SK-N-SH (cell line): ENCODE measurements at regions not wholly inside any gene's neighbourhood (a gene's known extent, or its start where the extent isn't known, plus 50 kb on each side); places are given as distances from the start of the nearest gene placed in this dataset.

Experiments
- CTCF ChIA-PET: fragments of 300-600, 350-600 bp; formaldehyde crosslinking; extraction: SDS; loops from one replicate; lab custom pipeline; 2021; lab: Yijun Ruan, JAX
- POLR2A ChIA-PET: fragments of 350-600 bp; sonication (Branson Sonifier 250); formaldehyde crosslinking; extraction: SDS; loops from one replicate; lab custom pipeline; 2020; ENCODE audit warnings: antibody characterized with exemption, inconsistent platforms; lab: Yijun Ruan, JAX
- DNase-seq: peaks from one replicate; pipeline ENCODE4 v3.0.0; 2012
- H2AFZ ChIP-seq: fragments of 200-600 bp; sonication (generic); 2 replicates; pipeline ENCODE4 v1.8.1; 2016; ENCODE audit warnings: antibody characterized with exemption, mild to moderate bottlenecking, low read depth
- H3F3A ChIP-seq: fragments of 200-600 bp; sonication (generic); replicated peaks from 2 replicates; pipeline ENCODE3; 2016; ENCODE audit warnings: antibody characterized with exemption, mild to moderate bottlenecking; ENCODE audit not compliant: insufficient read depth
- H3K27ac ChIP-seq, 2 experiments: fragments of 200-500 bp in 1 of 2; fragments of 200-600 bp in 1 of 2; sonication (Bioruptor generic) in 1 of 2; sonication (generic), shearing (Covaris generic) in 1 of 2; 2 replicates each; pipeline versions ENCODE4 v1.5.1 to v1.6.1; 2014 to 2016; ENCODE audit warnings: low read depth in 2 of 2, inconsistent platforms in 1 of 2, low read length in 1 of 2, mild to moderate bottlenecking in 1 of 2, mixed read lengths in 1 of 2
- H3K27me3 ChIP-seq: fragments of 200-600 bp; sonication (generic), shearing (Covaris generic); 2 replicates; pipeline ENCODE4 v1.6.1; 2016; ENCODE audit warnings: mixed run types; ENCODE audit not compliant: insufficient read depth
- H3K36me3 ChIP-seq, 2 experiments: fragments of 200-500 bp in 1 of 2; fragments of 200-600 bp in 1 of 2; sonication (Bioruptor generic) in 1 of 2; sonication (generic) in 1 of 2; replicated peaks in 1 of 2; 2 replicates each; pipeline versions ENCODE3 to v1.5.1; 2014 to 2016; ENCODE audit warnings: low read length in 1 of 2, mild to moderate bottlenecking in 1 of 2; ENCODE audit not compliant: insufficient read depth in 2 of 2, control insufficient read depth in 1 of 2
- H3K4me1 ChIP-seq, 2 experiments: fragments of 200-500 bp in 1 of 2; fragments of 200-600 bp in 1 of 2; sonication (Bioruptor generic) in 1 of 2; sonication (generic), shearing (Covaris generic) in 1 of 2; 2 replicates each; pipeline versions ENCODE4 v1.5.1 to v1.6.1; 2014 to 2016; ENCODE audit warnings: low read depth in 1 of 2, low read length in 1 of 2, mixed run types in 1 of 2; ENCODE audit not compliant: insufficient read depth in 2 of 2, control insufficient read depth in 1 of 2
- H3K4me2 ChIP-seq: fragments of 200-600 bp; sonication (generic), shearing (Covaris generic); 2 replicates; pipeline ENCODE4 v1.6.1; 2017; ENCODE audit warnings: mixed run types
- H3K4me3 ChIP-seq, 2 experiments: fragments of 200-500 bp in 1 of 2; fragments of 200-600 bp in 1 of 2; sonication (Bioruptor generic) in 1 of 2; sonication (generic), shearing (Covaris generic) in 1 of 2; 2 replicates each; pipeline versions ENCODE4 v1.5.1 to v1.8.1; 2014 to 2016; ENCODE audit warnings: low read depth in 2 of 2, inconsistent platforms in 1 of 2, low read length in 1 of 2, mild to moderate bottlenecking in 1 of 2, mixed read lengths in 1 of 2, moderate library complexity in 1 of 2
- H3K79me2 ChIP-seq: fragments of 200-600 bp; sonication (generic); 2 replicates; pipeline ENCODE4 v1.8.1; 2017; ENCODE audit warnings: mild to moderate bottlenecking; ENCODE audit not compliant: insufficient read depth
- H3K9ac ChIP-seq: fragments of 200-600 bp; sonication (generic); 2 replicates; pipeline ENCODE4 v1.6.1; 2017; ENCODE audit warnings: mixed run types
- H3K9me2 ChIP-seq: fragments of 200-600 bp; sonication (generic); 2 replicates; pipeline ENCODE4 v1.6.1; 2017; ENCODE audit warnings: mixed run types
- H3K9me3 ChIP-seq: fragments of 200-600 bp; sonication (generic); 2 replicates; pipeline ENCODE4 v1.6.1; 2017; ENCODE audit warnings: mixed run types, mild to moderate bottlenecking, moderate library complexity
- H4K20me1 ChIP-seq: fragments of 200-600 bp; sonication (generic); 2 replicates; pipeline ENCODE4 v1.6.1; 2017; ENCODE audit warnings: mild to moderate bottlenecking, mixed run types; ENCODE audit not compliant: insufficient read depth
- CHD2 ChIP-seq: fragments of 150-350 bp; IDR thresholded peaks from 2 replicates; pipeline ENCODE4 v1.6.1; 2018; ENCODE audit warnings: low read length; ENCODE audit not compliant: partially characterized antibody
- FOXJ3 ChIP-seq: sonication (generic); formaldehyde crosslinking; IDR thresholded peaks from 2 replicates; pipeline ENCODE4 v1.5.1; 2020; ENCODE audit warnings: mild to moderate bottlenecking, missing genetic modification reagents
- NRF1 ChIP-seq: IDR thresholded peaks from 2 replicates; pipeline ENCODE4 v1.6.1; 2012; ENCODE audit warnings: low read depth, mild to moderate bottlenecking, low read length
- POLR2AphosphoS5 ChIP-seq: IDR thresholded peaks from 2 replicates; pipeline ENCODE4 v1.6.1; 2012; ENCODE audit warnings: low read depth, low read length
- REST ChIP-seq: IDR thresholded peaks from 2 replicates; pipeline ENCODE4 v1.6.1; 2012; ENCODE audit warnings: mild to moderate bottlenecking, low read depth, low read length, moderate library complexity
- RXRA ChIP-seq: IDR thresholded peaks from 2 replicates; pipeline ENCODE4 v1.4.0; 2012; ENCODE audit warnings: low read depth, mild to moderate bottlenecking, borderline replicate concordance
- SMC3 ChIP-seq: IDR thresholded peaks from 2 replicates; pipeline ENCODE4 v1.6.1; 2012; ENCODE audit warnings: low read depth, low read length, improper control_type of control experiment
- ZBTB33 ChIP-seq: IDR thresholded peaks from 2 replicates; pipeline ENCODE4 v1.4.0; 2012; ENCODE audit warnings: low read depth, borderline replicate concordance
- WGBS: methylation state at CpG from one replicate; pipeline ENCODE4 v1.1.6; 2017; ENCODE audit warnings: low lambda C conversion rate; 5-methylcytosine and 5-hydroxymethylcytosine counted together

- POLR2A ChIA-PET = no interaction called here
Observed at GRCh38 chr18:4831791-4832375, 365.2 kb downstream of the AKAIN1 start.

More at GRCh38 chr18:4831791-4832375, 365.2 kb downstream of the AKAIN1 start:
- H4K20me1 ChIP-seq = no peaks in the 10 kb centered on the region
- H3F3A ChIP-seq = no peaks in the 10 kb centered on the region
- H3K9ac ChIP-seq = no peak overlapping the region
- H3K9me3 ChIP-seq = no peaks in the 10 kb centered on the region
- no peaks in the 10 kb centered on the region for H3K4me1 ChIP-seq
- no peak overlapping the region for H3K4me2 ChIP-seq
- H3K36me3 ChIP-seq = no peaks in the 10 kb centered on the region
- WGBS = under 1% methylated on average over 5 of the region's 5 CpGs
- CTCF ChIA-PET = no interaction called here
- no peaks in the 10 kb centered on the region for H3K27me3 ChIP-seq
- no peak overlapping the region for H3K27ac ChIP-seq
- no peaks in the 10 kb centered on the region for H3K79me2 ChIP-seq
- H2AFZ ChIP-seq = no peak overlapping the region
- no peak for DNase-seq
- TF ChIP-seq REST (no peak), FOXJ3 (CRISPR knock-in tag) (no peak), NRF1 (no peak), ZBTB33 (no peak), RXRA (no peak), SMC3 (no peak), CHD2 (no peak), POLR2AphosphoS5 (no peak)
- no peaks in the 10 kb centered on the region for H3K9me2 ChIP-seq
- H3K4me3 ChIP-seq = no peak overlapping the region
